ENCODE measurements at regions not wholly inside any gene's neighbourhood (a gene's known extent, or its start where the extent isn't known, plus 50 kb on each side); places are given as distances from the start of the nearest gene placed in this dataset.

DNA sequence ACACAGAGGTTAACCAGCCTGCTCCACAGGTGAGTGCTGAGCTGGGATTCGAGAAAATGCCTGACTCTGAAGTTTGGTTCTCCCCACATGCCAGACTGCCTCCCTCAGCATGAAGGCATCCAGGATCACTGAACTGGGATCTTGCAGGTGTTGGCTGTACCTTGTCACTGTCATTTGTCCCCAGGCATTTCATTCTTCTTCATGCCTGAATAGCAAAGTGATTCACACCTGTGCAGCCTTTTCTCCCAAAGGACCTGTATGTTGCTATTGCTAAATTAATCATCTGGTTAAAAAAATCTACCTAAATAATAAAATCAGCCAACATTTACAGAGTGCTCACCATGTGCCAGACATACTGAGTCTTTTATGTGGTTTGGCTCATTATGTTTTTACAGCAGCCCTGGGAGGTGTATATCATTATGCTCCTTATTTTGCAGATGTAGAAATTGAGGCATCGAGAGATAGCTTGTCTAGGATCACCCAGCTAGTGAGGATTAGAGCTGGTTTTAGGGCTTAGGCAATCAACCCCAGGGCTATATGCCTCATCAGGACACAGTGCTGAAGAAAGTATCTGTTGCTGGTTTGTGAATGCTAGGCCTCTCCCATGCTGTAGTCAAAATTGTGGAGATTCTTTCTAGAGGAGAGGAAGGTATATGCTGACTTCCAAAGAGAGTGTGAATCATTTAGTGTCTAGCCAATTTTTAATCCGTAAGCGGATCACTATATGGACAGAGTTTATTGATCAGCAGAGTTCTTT lies 204.4 kb downstream of the HIPK3 start:
- ATAC-seq (no peak), DNase-seq (no peak)
- no peaks in the 10 kb centered on the region for H3K36me3 ChIP-seq
- H3K27ac ChIP-seq = no peak overlapping the region
- WGBS, 4 donors = 83 to 89% (median 84%) methylated on average over 4 of the region's 4 CpGs
- H3K9me3 ChIP-seq = no peaks in the 10 kb centered on the region
- intact Hi-C loops (cut with DNase I) = no loop called here
- H3K4me1 ChIP-seq = no peaks in the 10 kb centered on the region
- H3K27me3 ChIP-seq = no peaks in the 10 kb centered on the region
- no peak overlapping the region for H3K4me3 ChIP-seq
- no peak for TF ChIP-seq POLR2A (IDR thresholded peaks at IDR 0.05)
- TF ChIP-seq, protein P1, sequence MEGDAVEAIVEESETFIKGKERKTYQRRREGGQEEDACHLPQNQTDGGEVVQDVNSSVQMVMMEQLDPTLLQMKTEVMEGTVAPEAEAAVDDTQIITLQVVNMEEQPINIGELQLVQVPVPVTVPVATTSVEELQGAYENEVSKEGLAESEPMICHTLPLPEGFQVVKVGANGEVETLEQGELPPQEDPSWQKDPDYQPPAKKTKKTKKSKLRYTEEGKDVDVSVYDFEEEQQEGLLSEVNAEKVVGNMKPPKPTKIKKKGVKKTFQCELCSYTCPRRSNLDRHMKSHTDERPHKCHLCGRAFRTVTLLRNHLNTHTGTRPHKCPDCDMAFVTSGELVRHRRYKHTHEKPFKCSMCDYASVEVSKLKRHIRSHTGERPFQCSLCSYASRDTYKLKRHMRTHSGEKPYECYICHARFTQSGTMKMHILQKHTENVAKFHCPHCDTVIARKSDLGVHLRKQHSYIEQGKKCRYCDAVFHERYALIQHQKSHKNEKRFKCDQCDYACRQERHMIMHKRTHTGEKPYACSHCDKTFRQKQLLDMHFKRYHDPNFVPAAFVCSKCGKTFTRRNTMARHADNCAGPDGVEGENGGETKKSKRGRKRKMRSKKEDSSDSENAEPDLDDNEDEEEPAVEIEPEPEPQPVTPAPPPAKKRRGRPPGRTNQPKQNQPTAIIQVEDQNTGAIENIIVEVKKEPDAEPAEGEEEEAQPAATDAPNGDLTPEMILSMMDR (IDR thresholded peaks at IDR 0.05) = no peak

DNA sequence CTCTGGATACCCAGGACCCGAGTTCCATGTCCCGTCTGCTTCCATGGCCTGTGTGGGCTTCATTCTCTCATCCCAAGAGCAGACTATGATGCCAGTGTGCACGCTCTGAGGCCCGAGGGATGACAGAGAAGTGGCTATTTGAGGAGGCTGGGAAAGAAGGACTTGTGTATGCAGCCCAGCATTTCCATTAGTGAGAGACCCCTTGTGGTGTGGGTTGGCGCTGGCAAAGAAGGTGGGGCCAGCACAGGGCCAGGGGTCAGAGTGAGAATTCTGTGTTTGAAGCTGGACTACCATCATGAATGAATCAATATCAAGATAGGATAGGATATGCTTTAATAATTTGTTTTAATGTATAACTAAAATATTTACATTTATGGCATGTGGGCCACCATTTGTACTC lies 200.8 kb downstream of the HIPK3 start:
- Histone ChIP-seq H3K27ac (no peak overlapping the region), H3K36me3 (no peaks in the 10 kb centered on the region), H3K4me1 (no peaks in the 10 kb centered on the region), H3K9me3 (no peaks in the 10 kb centered on the region), H3K27me3 (no peaks in the 10 kb centered on the region), H3K4me3 (no peak overlapping the region)
- intact Hi-C loops (cut with DNase I) = no loop called here
- DNase-seq = no peak
- ATAC-seq = no peak
- TF ChIP-seq POLR2A (IDR thresholded peaks at IDR 0.05) = no peak
- TF ChIP-seq, protein P1 (IDR thresholded peaks at IDR 0.05) = no peak
- WGBS, 4 donors = 92 to 94% (median 94%) methylated on average over 5 of the region's 5 CpGs

DNA sequence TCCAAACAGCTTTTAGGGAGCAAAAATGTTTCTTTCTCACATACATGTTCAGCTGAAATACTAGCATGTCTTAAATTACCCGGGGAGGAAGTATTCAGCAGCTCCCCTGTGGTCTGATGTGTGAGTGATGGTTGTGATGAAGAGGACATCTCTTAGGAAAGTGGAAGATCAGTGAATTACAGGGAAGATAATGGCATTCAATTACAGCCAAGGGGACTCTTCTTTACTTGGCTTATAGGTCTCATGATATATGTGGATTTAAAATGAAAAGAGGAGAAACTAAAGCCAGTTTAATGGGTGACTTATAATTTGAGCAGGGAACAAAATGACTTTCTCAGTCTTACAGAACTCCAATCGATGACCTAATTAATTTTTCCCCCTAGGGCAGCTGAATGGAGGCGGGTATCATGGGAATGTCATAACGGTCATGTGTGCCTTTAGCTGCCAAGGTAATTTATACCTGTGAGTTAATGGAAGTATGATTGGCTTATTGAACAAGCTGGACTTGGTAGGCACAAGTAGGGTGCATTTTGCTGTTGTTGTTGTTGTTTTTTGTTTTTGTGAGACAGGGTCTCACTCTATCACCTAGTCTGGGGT lies 198.8 kb downstream of the HIPK3 start:
- Histone ChIP-seq H3K4me1 (no peaks in the 10 kb centered on the region), H3K4me3 (no peak overlapping the region), H3K9me3 (no peaks in the 10 kb centered on the region), H3K36me3 (no peaks in the 10 kb centered on the region), H3K27ac (no peak overlapping the region), H3K27me3 (no peaks in the 10 kb centered on the region)
- TF ChIP-seq, protein P1 (IDR thresholded peaks at IDR 0.05) = no peak
- TF ChIP-seq POLR2A (IDR thresholded peaks at IDR 0.05) = no peak
- DNase-seq (no peak), ATAC-seq (no peak)
- WGBS, 4 donors = 77 to 83% (median 81%) methylated on average over 4 of the region's 4 CpGs
- intact Hi-C loops (cut with DNase I) = no loop called here

DNA sequence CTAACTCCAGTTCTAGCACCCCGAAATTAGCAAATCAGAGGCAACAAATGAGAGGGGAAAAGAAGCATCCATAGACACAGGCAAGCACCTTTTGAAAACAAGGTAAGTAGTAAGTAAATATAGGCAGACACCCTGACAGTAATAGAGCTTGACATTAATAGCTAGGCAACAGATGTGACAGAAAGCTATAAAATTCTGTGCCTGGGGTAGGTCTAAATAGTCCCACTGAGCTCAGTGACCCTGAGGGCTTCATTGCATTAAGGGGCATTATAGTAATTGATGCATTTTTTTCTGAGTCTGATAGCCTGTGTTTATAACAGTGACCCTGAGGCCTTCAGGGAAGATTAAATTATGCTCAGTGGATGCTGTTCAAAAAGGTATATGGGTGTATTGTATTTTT lies 197.1 kb downstream of the HIPK3 start:
- no peak overlapping the region for H3K27ac ChIP-seq
- H3K9me3 ChIP-seq = no peaks in the 10 kb centered on the region
- H3K27me3 ChIP-seq = no peaks in the 10 kb centered on the region
- 41 to 97% (median 72%) methylated on average over 1 of the region's 1 CpG for WGBS, 4 donors
- TF ChIP-seq, protein P1 (IDR thresholded peaks at IDR 0.05) = no peak
- no peaks in the 10 kb centered on the region for H3K4me1 ChIP-seq
- DNase-seq (no peak), ATAC-seq (no peak)
- H3K36me3 ChIP-seq = no peaks in the 10 kb centered on the region
- H3K4me3 ChIP-seq = no peak overlapping the region
- intact Hi-C loops (cut with DNase I) = no loop called here

All from heart left ventricle (tissue), 16 donors.